HG03565 (cell line): ENCODE measurements at regions not wholly inside any gene's neighbourhood (a gene's known extent, or its start where the extent isn't known, plus 50 kb on each side); places are given as distances from the start of the nearest gene placed in this dataset.
"Not testable (repeated sequence)": the region's sequence is repeated elsewhere in the genome, so short reads cannot be mapped to it uniquely, and the experiment has no call there.

Source experiments
- ATAC-seq: cut with Tn5 transposase; IDR thresholded peaks from one replicate; pipeline ENCODE4 v1.9.1; 2021; ENCODE audit warnings: mild to moderate bottlenecking, moderate library complexity; ENCODE audit not compliant: unreplicated experiment

DNA sequence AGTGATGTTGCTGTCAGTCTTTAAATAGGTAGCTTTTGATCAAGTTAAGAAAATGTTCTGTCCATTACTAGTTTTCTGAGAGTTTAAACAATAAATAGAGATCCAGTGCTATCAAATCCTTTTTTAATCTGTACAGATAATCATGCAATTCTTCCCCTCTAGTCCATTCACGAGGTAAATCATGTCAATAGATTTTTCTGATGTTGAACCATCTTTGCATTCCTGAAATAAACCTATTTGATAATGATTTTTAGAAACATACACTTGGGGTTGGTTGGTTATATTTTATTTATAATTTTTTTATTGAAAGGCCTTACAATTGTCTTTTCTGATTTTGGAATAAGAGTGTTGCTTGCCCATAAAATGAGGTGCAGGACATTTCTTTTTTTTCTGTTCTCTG is 95.0 kb downstream of the FAM53A start:
- no peak for ATAC-seq

DNA sequence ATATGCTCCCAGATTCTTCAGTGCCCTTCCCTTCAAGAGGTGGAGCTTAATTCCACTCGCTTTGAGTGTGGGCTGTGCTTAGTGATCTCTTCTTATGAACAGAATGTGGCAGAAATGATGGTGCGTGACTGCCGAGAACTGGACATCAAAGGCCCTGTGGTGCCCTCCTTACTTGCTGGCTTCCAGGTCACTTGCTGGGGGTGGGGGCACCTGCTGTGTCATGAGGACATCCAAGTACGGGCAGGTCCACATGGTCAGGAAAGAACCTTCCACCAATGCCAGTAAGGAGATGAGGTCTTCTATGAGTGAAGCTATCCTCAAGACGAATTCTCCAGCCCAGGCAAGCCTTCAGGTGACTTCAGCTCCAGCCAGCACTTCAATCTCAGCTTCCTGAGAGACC is 95.8 kb downstream of the FAM53A start:
- no peak for ATAC-seq

DNA sequence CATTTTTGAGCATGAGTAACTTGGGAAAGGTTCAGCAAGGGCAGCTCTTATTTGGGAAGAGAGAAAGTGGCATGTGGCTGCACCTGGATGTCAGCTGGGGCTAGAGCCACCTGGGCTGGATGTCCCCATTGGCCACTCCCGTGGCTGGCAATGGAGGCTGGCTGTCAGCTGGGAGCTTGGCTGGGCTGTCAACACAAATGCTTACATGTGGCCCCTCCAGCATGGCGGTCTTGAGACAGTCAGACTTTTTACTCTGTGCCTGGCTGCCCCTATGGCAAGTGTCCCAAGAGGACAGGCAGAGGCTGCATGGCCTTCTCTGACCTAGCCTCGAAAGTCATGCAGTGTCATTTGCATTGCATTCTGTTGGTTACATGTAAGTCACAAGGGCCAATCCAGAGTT is 99.6 kb downstream of the FAM53A start:
- ATAC-seq = no peak

DNA sequence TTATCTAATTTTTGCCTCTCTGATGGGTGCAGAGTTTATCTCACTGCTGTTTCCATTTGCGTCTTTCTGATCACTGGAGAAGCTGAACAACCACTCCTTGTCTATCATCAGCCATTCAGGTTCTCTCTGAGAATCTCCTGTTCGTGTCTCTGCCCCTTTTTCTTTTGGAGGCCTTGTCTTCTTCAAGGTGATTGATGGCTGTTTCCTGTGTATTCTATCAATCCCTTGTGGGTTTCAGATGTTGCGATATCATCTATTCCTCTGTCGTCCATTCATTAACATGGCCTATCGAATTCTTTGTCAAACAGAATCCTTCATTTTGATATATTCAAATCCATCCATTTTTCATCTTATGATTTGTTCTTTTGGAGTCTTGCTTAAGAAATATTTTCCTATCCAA is 100.3 kb downstream of the FAM53A start:
- ATAC-seq = no peak

DNA sequence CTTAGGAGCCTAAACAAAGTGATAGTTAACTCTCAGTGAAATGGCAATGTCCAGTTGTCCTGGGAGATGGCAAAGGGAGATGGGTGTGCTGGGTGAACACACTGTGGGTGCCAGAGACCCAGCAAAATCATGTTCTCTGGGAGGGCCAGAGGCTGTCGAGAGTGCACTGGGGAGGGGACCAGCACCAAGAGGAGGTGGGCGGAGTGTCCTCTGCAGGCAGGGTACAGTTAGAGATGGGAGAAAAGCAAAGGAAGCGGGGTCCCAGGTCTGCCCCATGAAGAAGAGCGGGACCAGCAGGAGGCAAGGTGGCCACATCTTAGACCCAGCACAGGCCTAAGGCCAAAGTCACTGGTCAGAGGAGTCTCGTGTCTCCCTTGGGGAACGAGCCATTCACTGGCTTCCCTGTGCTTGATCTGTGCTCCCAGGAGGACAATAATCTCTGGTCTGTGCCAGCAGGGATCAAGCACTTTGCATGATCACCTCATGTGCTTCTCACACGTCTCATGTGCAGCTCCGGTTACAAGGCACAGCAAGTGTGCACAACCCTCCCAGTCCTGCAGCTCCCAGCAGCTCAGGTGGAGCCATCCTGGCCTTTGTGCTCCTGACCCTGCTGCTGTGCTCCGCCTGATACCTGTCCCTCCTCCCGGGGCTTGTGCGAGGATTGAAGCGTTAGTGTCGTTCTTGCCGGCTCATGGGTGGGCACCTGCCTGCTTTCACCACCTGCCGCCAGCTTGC is 100.9 kb downstream of the FAM53A start:
- ATAC-seq = no peak

DNA sequence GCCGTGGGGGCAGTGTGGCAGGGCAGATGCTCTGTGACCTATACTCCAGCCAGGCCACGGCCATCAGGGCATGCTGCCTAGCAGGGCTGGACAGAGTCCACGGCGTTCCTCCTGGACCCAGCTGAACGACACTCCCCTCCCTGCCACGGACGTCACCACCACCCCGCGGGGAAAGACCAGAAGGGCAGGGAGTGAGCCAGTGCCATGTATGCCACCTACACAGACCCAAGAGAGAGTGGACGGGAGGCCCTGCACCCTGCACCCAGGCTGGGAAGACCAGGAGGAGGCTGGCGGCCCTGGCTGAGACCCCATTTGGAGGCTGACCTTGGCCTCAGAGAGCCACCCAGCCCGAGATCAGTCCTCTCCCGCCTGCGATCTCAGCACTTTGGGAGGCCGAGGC is 101.9 kb downstream of the FAM53A start:
- no peak for ATAC-seq

DNA sequence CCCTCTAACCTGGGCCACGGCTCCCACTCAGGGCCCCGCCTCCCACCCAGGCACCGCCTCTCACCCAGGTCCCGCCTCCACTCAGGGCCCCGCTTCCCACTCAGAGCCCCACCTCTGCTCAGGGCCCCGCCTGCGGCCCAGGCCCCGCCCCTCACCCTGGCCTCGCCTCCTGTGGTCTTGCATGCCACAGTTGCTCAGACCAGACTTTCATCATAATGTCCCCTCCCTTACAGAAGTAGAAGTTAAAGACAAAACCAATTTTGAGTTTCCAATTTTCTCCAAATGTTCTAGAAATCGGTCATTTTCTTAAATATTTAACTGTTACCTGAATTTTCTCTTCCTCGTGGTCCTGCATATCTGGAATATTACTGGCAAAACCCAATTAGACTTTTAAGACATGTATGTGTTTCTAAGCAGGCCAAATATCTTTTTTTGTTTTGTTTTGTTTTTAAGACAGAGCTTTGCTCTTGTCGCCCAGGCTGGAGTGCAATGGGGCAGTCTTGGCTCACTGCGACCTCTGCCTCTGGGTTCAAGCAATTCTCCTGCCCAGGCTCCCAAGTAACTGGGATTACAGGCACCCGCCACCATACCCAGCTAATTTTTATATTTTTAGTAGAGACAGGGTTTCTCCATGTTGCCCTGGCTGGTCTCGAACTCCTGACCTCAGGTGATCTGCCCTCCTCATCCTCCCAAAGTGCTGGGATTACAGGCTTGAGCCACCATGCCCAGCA is 102.8 kb downstream of the FAM53A start:
- ATAC-seq = peak; percentile 54

DNA sequence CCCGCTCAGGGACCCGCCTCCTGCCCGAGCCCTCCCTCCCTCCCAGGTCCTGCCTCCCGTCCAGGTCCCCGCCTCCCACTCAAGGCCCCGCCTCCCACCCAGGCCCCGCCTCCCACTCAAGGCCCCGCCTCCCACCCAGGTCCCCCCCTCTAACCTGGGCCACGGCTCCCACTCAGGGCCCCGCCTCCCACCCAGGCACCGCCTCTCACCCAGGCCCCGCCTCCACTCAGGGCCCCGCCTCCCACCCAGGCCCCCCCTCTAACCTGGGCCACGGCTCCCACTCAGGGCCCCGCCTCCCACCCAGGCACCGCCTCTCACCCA is 103.5 kb downstream of the FAM53A start:
- not testable (repeated sequence) for ATAC-seq

DNA sequence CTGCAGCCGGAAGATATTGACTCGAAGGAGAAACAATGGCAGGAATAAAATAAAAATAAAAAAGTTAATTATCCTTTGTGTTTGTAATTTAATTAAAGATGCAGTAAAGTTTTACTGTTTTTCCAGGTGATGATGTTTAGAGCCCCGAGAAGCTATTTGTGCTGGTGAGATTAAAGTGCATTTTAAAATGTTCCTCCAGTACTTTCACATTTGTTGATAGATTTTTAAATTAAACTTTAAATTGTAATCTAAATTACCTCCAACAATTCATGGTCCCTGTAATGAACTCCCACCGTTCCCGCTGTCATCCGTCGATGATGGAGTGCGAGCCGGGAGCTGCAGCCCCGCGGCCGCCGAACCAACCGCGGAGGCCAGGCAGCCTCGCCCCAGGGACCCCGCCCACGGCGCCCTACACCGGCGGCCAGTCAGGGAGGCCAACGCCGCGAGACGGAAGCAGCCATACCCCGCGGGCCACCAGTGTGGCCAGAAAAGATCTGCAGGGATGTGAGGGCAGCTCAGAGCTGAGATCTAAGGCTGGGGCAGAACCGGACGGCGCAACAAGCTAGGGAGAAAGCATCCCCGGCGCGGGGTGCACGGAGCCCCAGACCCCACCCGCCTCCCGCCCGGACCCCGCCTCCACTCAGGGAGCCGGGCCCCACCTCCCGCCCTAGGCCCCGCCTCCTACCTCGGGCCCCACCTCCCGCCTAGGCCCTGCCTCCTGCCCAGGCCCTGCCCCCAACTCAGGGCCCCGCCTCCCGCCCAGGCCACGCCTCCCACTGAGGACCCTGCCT is 104.0 kb downstream of the FAM53A start:
- ATAC-seq = no peak

DNA sequence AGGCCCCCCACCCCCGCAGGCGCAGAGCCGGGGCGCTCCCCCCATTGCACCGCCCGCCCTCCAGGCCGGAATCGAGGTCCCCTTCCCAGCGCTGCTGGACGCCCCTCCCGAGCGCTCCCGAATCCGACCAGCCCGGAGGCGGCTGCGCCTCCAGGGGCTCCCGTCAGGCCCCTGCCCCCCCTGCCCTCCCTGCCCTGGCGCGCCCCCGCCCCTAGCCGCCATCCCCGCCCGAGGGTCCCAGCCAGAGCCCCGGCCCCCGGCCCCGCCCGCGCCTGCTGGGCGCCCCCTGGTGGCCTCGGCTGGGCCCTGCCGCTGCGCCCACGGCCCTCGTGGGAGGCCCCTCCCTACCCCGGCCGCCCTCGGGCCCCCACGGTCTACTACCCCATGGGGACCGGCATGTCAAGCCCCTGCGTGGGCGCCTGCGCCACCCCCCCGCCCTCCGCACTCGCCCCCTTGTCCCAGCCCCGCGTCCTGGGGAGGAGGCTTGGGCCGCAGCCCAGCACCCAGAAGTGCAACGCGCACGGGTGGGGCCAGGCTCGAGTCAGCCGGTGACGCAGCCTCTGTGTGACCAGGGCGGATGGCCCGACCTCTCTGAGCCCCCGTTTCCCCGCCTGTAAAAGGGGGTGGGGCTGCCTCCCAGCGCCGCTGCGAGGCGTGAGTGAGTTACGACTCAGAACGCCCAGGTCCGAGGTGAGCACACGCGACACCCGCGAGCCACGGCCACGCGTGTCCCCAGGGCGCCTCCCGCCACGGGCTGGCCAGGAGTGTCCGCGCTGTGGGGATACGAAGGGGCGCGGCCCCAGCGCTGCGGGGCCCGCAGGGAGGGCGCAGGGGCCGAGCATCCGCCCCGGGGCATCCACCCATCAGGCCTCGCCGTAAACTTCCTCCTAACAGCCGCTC is 104.9 kb downstream of the FAM53A start:
- no peak for ATAC-seq

DNA sequence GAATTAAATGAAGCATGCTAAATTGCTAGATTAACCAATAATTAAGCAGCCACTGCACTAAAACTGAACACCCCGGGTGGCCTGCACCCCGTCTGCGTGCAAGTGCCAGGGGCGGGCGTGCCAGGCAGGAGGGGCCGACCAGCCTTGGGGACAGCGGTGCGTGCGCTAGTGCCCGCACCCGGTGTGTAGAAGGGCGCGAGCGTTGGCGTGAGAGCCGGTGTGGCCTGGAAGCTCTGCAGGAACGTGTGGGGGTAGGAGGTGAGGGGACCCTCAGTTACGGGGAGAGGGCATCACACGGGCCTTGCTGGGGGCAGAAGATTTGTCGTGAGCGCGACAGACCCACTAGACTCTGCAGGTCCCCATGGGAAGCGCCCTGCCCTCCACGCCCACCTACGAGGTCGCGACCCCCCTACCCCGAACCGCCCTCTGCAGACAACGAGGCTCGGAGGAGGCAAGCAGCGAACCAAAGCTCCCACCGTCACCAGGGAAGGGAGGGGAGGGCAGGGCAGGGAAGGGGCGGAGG is 105.8 kb downstream of the FAM53A start:
- ATAC-seq = no peak

DNA sequence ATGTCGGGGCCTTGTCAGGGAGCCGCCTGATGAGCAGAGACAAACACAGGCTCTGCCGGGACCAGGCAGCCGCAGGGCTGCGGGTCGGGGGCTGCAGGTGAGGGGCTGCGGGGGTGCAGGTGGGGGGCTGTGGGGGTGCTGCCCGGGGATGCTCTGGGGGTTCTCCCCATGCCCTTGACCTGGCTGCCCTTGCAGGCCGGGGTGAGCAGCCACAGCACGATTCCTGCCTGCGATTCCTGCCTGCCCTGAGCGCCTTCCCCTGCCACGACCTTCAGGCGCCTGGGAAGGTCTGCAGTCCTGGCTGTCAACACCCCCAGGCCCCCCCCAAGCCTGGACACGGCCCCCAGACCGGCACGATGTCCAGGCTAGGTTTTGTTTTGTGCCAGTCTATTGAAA is 106.3 kb downstream of the FAM53A start:
- no peak for ATAC-seq

DNA sequence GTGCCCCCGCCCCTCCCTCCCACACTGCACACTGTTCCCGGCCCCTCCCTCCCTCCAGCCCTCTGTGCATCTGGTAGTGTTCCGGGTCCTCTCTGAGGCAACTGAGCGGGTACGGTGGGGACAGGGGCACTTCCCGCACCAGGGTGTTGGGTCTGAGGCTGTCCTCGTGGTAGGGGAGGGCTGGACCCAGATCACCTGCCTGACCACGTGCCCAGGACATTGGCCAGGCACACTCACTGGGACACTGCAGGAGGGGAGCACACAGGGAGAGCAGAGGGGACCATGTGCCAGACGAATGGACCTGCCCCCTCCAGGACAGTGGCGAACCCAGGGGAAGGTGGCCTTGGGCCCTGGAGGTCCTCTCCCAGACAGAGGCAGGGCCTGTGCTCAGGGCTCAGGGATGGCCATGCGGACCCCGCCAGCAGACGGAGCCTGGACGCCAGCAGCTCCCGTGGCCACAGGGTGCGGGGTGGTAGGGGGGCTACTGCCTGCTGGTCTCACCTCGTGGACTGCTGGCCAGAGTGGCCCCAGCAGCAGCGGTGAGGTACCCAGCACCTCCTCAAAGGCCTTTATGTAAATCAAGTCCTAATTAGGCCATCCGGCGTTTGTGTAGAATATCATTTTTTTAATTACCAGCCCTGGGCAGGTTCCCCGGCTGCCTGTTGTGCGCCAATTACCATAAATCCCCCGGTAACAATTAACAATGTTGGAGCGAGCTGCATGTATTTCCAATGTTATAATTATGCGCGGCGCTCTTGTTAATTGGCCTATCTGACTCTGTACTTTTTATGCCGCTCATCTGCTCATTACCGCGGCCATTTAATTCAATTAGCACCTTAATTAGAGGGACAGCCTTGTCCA is 106.9 kb downstream of the FAM53A start:
- ATAC-seq = no peak

DNA sequence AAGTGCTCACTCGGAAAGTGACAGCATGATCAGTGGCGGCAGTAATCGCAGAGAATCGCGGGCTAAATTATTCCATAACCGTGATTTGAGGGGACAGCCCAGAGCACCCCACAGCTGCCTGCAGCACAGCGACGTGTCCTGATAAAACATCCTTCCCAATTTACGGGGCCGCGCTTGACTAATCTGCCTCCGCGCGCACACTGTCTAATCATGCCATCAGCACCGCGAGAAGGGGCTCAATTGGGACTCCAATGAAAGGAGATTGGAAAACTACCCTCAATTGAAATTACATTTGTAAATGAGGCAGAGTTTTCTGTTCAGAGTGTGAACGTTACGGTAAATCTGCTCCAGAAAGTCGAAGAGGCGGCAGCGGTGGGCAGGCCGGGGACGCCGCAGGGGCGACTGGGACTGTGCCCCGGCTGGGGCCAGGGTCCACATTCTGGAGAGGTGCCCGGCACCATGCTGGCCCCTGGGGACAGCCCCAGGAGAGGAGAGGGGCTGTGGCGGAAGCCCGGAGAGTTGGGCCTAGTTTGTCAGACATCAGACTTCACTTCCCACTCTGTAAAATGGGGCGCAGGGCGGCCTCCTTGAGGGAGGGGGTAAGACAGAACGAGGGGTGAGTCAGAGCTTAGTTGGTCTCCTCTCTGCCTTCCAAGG is 107.7 kb downstream of the FAM53A start:
- no peak for ATAC-seq

DNA sequence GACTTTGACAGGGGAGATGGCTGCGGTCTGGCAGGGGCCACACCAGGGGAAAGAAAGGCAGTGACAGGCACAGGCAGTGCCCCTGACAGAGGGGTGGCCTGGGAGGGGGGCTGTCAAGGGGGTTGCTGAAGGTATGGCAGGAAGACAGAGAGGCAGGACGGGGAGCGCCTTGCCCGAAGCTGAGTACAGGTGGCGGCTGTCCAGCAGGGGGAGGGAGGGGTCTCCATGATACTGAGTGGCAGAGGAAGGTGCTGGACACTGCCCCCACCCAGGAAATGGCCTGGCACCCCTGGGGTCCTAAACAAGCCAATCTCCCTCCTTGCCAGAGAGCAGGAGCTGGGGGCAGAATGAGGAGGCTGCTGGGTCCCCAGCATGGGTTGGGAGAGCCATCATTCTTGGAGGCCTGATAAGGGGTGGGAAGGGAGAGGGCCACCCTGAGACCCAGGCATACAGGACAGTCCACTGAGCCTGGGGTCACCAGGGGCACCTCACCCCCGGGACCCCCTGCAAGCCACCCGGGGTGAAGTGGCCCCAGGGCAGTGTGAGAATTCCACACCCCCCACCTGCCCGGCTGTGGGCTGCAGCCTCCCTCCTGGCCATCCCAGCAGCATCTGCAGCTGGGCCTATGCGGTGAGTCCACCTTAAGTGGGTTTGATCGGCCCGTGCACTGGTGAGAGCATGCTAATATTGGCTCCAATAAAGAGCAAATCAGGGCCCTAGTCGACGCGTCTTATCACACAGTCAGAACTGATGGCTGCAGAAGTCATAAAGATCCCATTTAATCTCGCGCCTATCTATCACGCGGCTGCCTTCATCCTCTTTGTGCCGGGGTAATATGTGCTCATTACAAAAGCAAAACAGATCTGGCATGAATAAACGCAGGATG is 108.5 kb downstream of the FAM53A start:
- no peak for ATAC-seq

DNA sequence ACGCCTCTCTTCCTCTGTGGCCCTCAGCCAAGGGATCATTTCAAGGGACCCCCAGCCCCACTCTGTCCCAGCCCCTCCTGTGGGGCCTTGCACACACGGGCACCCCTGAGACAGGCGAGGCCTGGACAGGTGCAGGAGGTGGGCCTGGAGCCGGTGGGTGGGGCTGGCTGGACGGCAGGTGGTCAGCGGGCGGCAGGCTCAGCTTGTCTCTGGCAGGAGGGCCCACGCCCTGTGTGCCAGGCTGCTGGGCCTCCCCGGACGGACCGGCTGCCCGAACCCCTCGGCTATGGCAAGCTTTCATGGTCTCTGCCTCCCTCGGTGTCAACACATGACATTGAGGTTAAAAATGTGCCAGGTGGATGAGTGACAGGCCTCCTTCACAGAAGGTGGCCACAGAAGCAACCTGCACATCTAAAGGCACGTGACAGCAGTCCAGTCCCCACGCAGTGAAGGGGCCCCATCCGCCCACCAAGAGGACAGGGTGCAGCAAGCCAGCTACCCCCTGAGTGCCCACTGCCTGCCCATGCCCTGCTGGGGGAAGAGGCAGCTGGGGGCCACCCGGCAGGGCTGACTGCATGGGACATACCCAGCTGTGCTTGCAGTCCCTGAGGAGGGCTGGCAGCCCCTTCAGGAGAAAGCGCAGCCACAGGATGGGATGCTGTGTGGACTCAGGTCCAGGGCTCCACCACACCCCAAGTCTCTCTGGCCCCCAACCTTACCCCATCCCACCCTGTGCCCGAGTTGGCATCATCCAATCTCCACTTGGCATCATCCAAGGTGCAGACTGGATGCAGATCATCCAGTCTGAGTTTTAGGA is 109.3 kb downstream of the FAM53A start:
- no peak for ATAC-seq

DNA sequence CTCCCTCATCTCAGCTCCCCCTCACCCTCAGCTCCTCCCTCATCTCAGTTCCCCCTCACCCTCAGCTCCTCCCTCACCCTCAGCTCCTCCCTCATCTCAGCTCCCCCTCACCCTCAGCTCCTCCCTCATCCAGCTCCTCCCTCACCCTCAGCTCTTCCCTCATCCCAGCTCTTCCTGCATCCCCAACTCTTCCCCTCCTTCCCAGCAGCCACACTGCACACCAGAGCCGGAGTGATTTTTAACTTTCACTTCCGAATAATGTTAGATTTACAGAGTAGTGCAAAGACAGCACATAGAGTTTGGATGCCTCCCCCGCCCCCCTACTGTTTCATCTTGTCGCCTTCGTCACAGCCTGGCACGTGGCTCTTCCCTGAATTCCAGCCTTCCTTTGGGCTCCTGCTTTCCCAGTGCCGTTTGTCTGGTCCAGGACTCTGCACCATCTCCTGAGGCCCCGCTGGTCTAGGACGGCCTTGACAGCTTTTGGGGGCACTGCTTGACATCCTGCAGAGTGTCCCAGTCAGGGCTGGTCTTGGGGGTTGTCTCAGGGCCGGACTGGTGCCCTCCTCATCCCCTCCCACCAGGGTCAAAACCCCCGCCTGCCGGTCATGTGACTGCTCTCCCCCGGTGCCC is 110.2 kb downstream of the FAM53A start:
- no peak for ATAC-seq
